ENCODE measurements at regions not wholly inside any gene's neighbourhood (a gene's known extent, or its start where the extent isn't known, plus 50 kb on each side); places are given as distances from the start of the nearest gene placed in this dataset.

DNA sequence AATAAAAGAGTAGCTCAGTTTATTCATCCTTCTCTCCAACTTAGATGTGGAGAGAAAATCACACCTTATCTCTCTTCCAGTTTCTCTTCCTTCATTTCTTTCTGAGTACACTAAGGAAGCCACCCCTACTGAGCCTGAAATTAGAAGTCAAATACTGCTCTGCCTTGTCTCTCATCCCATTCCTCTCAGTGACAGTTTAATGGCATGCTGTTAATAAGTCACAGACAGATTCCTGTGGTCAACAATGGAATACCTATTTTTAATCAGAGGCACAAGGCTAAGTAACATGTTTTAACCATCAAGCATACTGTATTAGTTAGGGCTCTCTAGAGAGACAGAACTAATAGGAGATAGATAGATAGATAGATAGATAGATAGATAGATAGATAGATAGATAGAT, 253.2 kb downstream of the HTR7 start:
- H3K4me1 Mint-ChIP-seq, result peaks cover 3% of the 10 kb centered on the region
- no peaks in the 10 kb centered on the region for H3K27me3 Mint-ChIP-seq (ENCODE audit: insufficient read depth)
- H3K9ac ChIP-seq (ENCODE audit: extremely low read depth, low read length, poor library complexity, severe bottlenecking), result no peak overlapping the region
- no peaks in the 10 kb centered on the region for H3K4me1 ChIP-seq (ENCODE audit: control insufficient read depth, insufficient read depth, low read length)
- no peak overlapping the region for H3K27ac Mint-ChIP-seq
- no peaks in the 10 kb centered on the region for H3K36me3 Mint-ChIP-seq (ENCODE audit: low read depth)
- TF ChIP-seq, protein P1, sequence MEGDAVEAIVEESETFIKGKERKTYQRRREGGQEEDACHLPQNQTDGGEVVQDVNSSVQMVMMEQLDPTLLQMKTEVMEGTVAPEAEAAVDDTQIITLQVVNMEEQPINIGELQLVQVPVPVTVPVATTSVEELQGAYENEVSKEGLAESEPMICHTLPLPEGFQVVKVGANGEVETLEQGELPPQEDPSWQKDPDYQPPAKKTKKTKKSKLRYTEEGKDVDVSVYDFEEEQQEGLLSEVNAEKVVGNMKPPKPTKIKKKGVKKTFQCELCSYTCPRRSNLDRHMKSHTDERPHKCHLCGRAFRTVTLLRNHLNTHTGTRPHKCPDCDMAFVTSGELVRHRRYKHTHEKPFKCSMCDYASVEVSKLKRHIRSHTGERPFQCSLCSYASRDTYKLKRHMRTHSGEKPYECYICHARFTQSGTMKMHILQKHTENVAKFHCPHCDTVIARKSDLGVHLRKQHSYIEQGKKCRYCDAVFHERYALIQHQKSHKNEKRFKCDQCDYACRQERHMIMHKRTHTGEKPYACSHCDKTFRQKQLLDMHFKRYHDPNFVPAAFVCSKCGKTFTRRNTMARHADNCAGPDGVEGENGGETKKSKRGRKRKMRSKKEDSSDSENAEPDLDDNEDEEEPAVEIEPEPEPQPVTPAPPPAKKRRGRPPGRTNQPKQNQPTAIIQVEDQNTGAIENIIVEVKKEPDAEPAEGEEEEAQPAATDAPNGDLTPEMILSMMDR (conservative IDR thresholded peaks at IDR 0.05), result no peak
- DNase-seq, result no peak
- peaks cover 19% of the 10 kb centered on the region for H3K9me3 ChIP-seq (ENCODE audit: control insufficient read depth, low read length)
- no peak overlapping the region for H3K4me3 Mint-ChIP-seq
- no peak overlapping the region for H3K4me3 ChIP-seq (ENCODE audit: low read length)
- no peak overlapping the region for H3K27ac ChIP-seq (ENCODE audit: low read depth, low read length)
- peaks cover 18% of the 10 kb centered on the region for H3K9me3 Mint-ChIP-seq
- H3K36me3 ChIP-seq (ENCODE audit: control insufficient read depth, insufficient read depth, low read length), result no peaks in the 10 kb centered on the region
- no peaks in the 10 kb centered on the region for H3K27me3 ChIP-seq (ENCODE audit: control insufficient read depth, insufficient read depth, low read length, poor library complexity, severe bottlenecking)

DNA sequence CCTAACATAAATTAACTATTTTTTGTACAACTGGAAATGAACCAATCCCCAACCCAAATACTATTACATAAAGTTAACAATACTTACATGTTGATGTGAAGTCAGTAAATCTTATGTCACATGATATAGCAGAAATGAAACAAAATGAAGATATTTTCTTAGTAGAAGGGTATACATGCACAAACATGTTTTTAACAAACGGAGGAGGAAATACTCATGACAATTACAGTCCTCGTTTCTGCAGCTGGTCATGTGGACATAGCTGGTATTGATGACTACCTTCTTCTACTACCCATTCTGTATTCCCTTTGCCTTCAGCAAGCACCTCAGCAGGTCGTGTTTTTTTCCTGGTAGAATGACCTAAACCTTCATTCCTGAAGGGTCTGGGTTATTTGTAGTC, 252.3 kb downstream of the HTR7 start:
- Mint-ChIP-seq H3K27me3 (ENCODE audit: insufficient read depth) (peaks cover 3% of the 10 kb centered on the region), H3K9me3 (peaks cover 14% of the 10 kb centered on the region), H3K36me3 (ENCODE audit: low read depth) (no peaks in the 10 kb centered on the region), H3K4me1 (peaks cover 3% of the 10 kb centered on the region), H3K27ac (no peak overlapping the region), H3K4me3 (no peak overlapping the region)
- H3K4me1 ChIP-seq (ENCODE audit: control insufficient read depth, insufficient read depth, low read length), result no peaks in the 10 kb centered on the region
- TF ChIP-seq, protein P1 (conservative IDR thresholded peaks at IDR 0.05), result no peak
- no peak overlapping the region for H3K9ac ChIP-seq (ENCODE audit: extremely low read depth, low read length, poor library complexity, severe bottlenecking)
- H3K27me3 ChIP-seq (ENCODE audit: control insufficient read depth, insufficient read depth, low read length, poor library complexity, severe bottlenecking), result no peaks in the 10 kb centered on the region
- no peak overlapping the region for H3K27ac ChIP-seq (ENCODE audit: low read depth, low read length)
- H3K9me3 ChIP-seq (ENCODE audit: control insufficient read depth, low read length), result peaks cover 18% of the 10 kb centered on the region
- 88 to 94% methylated on average over 2 to 3 of the region's 3 CpGs for WGBS, 2 experiments (ENCODE audit: insufficient coverage in 1 of 2, insufficient read length in 1 of 2)
- no peak overlapping the region for H3K4me3 ChIP-seq (ENCODE audit: low read length)
- no peak for DNase-seq
- H3K36me3 ChIP-seq (ENCODE audit: control insufficient read depth, insufficient read depth, low read length), result no peaks in the 10 kb centered on the region

DNA sequence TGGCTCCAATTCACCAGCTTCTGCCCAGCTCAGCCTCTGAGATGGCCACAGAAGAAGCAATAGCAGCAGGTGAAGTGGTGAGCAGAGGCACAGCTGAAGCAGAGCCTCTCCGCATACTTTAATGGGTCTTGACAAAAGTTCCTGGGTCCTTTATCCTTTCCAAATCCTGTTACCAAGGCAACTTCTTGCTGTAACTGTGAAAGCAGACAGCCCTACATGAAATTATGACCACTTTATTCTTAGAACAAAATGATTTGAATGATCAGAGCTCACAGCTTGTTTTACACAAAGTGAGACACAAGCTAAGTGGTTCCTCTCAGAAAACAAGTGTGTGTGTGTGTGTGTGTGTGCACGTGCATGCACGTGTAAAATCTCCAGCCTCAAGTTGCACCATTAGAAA, 245.6 kb downstream of the HTR7 start:
- Mint-ChIP-seq H3K27ac (no peak overlapping the region), H3K36me3 (ENCODE audit: low read depth) (no peaks in the 10 kb centered on the region), H3K4me1 (peaks cover 7% of the 10 kb centered on the region), H3K27me3 (ENCODE audit: insufficient read depth) (peaks cover 3% of the 10 kb centered on the region), H3K9me3 (no peaks in the 10 kb centered on the region), H3K4me3 (no peak overlapping the region)
- TF ChIP-seq, protein P1 (conservative IDR thresholded peaks at IDR 0.05), result no peak
- no peak overlapping the region for H3K4me3 ChIP-seq (ENCODE audit: low read length)
- WGBS, 2 experiments (ENCODE audit: insufficient coverage in 1 of 2, insufficient read length in 1 of 2), result 90 to 100% methylated on average over 1 to 3 of the region's 3 CpGs
- DNase-seq, result no peak
- peaks cover 9% of the 10 kb centered on the region for H3K4me1 ChIP-seq (ENCODE audit: control insufficient read depth, insufficient read depth, low read length)
- no peak overlapping the region for H3K27ac ChIP-seq (ENCODE audit: low read depth, low read length)
- H3K9ac ChIP-seq (ENCODE audit: extremely low read depth, low read length, poor library complexity, severe bottlenecking), result no peak overlapping the region
- no peaks in the 10 kb centered on the region for H3K36me3 ChIP-seq (ENCODE audit: control insufficient read depth, insufficient read depth, low read length)
- H3K9me3 ChIP-seq (ENCODE audit: control insufficient read depth, low read length), result no peaks in the 10 kb centered on the region
- H3K27me3 ChIP-seq (ENCODE audit: control insufficient read depth, insufficient read depth, low read length, poor library complexity, severe bottlenecking), result peaks cover 11% of the 10 kb centered on the region
